Brain microvascular endothelial cell (primary cell): ENCODE measurements at regions not wholly inside any gene's neighbourhood (a gene's known extent, or its start where the extent isn't known, plus 50 kb on each side); places are given as distances from the start of the nearest gene placed in this dataset.

Source experiments
- DNase-seq: peaks from one replicate; pipeline ENCODE4 v3.0.0-alpha.2; 2020
- H3K27ac ChIP-seq: fragments of 250-450 bp; sonication (Bioruptor Pico); 2 replicates; pipeline ENCODE4 v1.5.1; 2020; ENCODE audit warnings: mild to moderate bottlenecking, moderate library complexity
- H3K27me3 ChIP-seq: fragments of 250-450 bp; sonication (Bioruptor Pico); replicated peaks from 2 replicates; pipeline ENCODE4 v1.5.1; 2020; ENCODE audit warnings: mild to moderate bottlenecking
- H3K36me3 ChIP-seq: fragments of 250-450 bp; sonication (Bioruptor Pico); replicated peaks from 2 replicates; pipeline ENCODE4 v1.5.1; 2020; ENCODE audit warnings: mild to moderate bottlenecking
- H3K4me3 ChIP-seq: 2 replicates; pipeline ENCODE4 v1.5.1; 2011; ENCODE audit warnings: low read depth, mild to moderate bottlenecking, control low read depth, low read length, moderate library complexity
- CTCF ChIP-seq: IDR thresholded peaks from 2 replicates; pipeline ENCODE4 v1.5.1; 2011; ENCODE audit warnings: low read depth, mild to moderate bottlenecking, moderate library complexity, low read length, control low read depth, inconsistent platforms; ENCODE audit errors: missing control alignments
- in situ Hi-C: cut with HindIII; loops from 2 replicates; pipeline ENCODE4 v1.10.0; 2017; ENCODE audit warnings: low sequenced_read_pairs, low pct_ligation_motif_present

- no peak for DNase-seq
- no peak for TF ChIP-seq CTCF
- in situ Hi-C loops = no loop called here
- H3K27ac ChIP-seq = no peak overlapping the region
- no peaks in the 10 kb centered on the region for H3K36me3 ChIP-seq
- no peak overlapping the region for H3K4me3 ChIP-seq
- no peaks in the 10 kb centered on the region for H3K27me3 ChIP-seq
These were observed 597.0 kb downstream of the ETNK1 start for GRCh38 chr12:23221926-23222325.

GRCh38 chr12:23222801-23223200 lies 597.8 kb downstream of the ETNK1 start:
- no peak for TF ChIP-seq CTCF
- Histone ChIP-seq H3K4me3 (no peak overlapping the region), H3K27me3 (no peaks in the 10 kb centered on the region), H3K27ac (no peak overlapping the region), H3K36me3 (no peaks in the 10 kb centered on the region)
- DNase-seq = peak; percentile 24
- in situ Hi-C loops = no loop called here

GRCh38 chr12:23228101-23228500 lies 603.1 kb downstream of the ETNK1 start:
- no peak overlapping the region for H3K4me3 ChIP-seq
- H3K27me3 ChIP-seq = no peaks in the 10 kb centered on the region
- H3K36me3 ChIP-seq = no peaks in the 10 kb centered on the region
- DNase-seq = no peak
- in situ Hi-C loops = no loop called here
- H3K27ac ChIP-seq = no peak overlapping the region
- TF ChIP-seq CTCF = no peak

GRCh38 chr12:23230899-23231298 lies 605.9 kb downstream of the ETNK1 start:
- DNase-seq = no peak
- no peak for TF ChIP-seq CTCF
- H3K27me3 ChIP-seq = no peaks in the 10 kb centered on the region
- no peak overlapping the region for H3K27ac ChIP-seq
- no peaks in the 10 kb centered on the region for H3K36me3 ChIP-seq
- no peak overlapping the region for H3K4me3 ChIP-seq
- in situ Hi-C loops = no loop called here

- H3K27me3 ChIP-seq = no peaks in the 10 kb centered on the region
- no peak for DNase-seq
- TF ChIP-seq CTCF = no peak
- in situ Hi-C loops = no loop called here
- no peak overlapping the region for H3K4me3 ChIP-seq
- no peaks in the 10 kb centered on the region for H3K36me3 ChIP-seq
- no peak overlapping the region for H3K27ac ChIP-seq
These were observed 611.3 kb downstream of the ETNK1 start for GRCh38 chr12:23236066-23236780.

GRCh38 chr12:23236811-23237210 lies 611.8 kb downstream of the ETNK1 start:
- no peaks in the 10 kb centered on the region for H3K36me3 ChIP-seq
- no peak overlapping the region for H3K27ac ChIP-seq
- TF ChIP-seq CTCF = no peak
- DNase-seq = no peak
- H3K27me3 ChIP-seq = no peaks in the 10 kb centered on the region
- no peak overlapping the region for H3K4me3 ChIP-seq
- in situ Hi-C loops = no loop called here
